Ovary (tissue), 3 donors: ENCODE measurements at regions not wholly inside any gene's neighbourhood (a gene's known extent, or its start where the extent isn't known, plus 50 kb on each side); places are given as distances from the start of the nearest gene placed in this dataset.

Source experiments
- EP300 ChIP-seq: sonication (generic); formaldehyde crosslinking; IDR thresholded peaks from one replicate; pipeline ENCODE4 v1.6.1; 2017; ENCODE audit warnings: antibody characterized with exemption
- TF ChIP-seq, protein P1 (sequence below), 3 donors: fragments of 450-650 bp in 2 of 3; fragments of 200-600 bp in 1 of 3; IDR thresholded peaks; one replicate each; pipeline versions ENCODE4 v1.5.1 to v1.8.0; 2016 to 2022; ENCODE audit warnings: antibody characterized with exemption in 3 of 3, mild to moderate bottlenecking in 1 of 3
- donor health status: DM: no; HTN: no; CAD: no.

DNA sequence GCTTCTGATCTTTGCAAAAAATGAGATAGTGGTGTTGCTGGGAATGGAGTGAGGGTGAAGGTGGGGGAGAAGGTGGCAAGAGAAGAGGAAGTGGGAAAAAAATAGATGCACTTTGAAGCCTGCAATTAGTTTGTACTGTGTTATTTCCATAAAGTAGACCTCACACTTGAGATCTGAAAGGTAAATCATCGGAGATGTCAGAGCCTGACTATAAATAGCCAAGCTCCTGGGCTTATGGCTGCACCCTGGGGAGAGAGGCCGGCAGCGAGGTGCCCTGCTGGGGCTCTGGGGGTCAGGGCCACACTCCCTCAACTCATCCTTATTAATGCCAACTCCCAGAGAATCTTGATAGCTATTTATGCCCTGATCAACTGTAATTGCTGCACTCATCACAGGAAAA lies 134.4 kb downstream of the NXPE2 start:
- TF ChIP-seq, protein P1, sequence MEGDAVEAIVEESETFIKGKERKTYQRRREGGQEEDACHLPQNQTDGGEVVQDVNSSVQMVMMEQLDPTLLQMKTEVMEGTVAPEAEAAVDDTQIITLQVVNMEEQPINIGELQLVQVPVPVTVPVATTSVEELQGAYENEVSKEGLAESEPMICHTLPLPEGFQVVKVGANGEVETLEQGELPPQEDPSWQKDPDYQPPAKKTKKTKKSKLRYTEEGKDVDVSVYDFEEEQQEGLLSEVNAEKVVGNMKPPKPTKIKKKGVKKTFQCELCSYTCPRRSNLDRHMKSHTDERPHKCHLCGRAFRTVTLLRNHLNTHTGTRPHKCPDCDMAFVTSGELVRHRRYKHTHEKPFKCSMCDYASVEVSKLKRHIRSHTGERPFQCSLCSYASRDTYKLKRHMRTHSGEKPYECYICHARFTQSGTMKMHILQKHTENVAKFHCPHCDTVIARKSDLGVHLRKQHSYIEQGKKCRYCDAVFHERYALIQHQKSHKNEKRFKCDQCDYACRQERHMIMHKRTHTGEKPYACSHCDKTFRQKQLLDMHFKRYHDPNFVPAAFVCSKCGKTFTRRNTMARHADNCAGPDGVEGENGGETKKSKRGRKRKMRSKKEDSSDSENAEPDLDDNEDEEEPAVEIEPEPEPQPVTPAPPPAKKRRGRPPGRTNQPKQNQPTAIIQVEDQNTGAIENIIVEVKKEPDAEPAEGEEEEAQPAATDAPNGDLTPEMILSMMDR (IDR thresholded peaks at IDR 0.05) = no peak
- TF ChIP-seq EP300 = no peak
